ENCODE measurements at regions not wholly inside any gene's neighbourhood (a gene's known extent, or its start where the extent isn't known, plus 50 kb on each side); places are given as distances from the start of the nearest gene placed in this dataset.

DNA sequence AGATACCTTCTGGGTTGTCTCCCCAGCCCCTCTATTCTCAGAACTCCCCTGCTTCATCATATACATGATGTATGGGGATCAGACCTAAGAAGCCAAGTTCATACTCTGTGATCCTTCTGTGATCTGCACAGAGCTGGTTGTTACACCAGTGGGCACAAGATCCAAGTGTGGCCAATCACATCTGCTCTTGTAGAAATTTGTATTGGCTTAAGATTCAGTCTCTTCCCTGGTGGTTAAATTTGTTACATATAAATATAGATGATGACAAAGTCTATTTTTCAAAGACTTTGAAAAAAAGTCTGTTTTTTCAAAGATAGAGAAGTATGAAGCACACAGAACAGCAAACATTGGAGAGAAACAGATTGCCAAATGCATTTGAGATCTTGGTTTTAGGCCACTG, 135.8 kb upstream of the FGGY start:
- TF ChIP-seq L3MBTL2 (IDR thresholded peaks at IDR 0.05) = no peak
- no peak for TF ChIP-seq MECOM (CRISPR knock-in tag; IDR thresholded peaks at IDR 0.05)
- no peak for TF ChIP-seq BACH1 (tag; IDR thresholded peaks at IDR 0.05)
- no peak for TF ChIP-seq C11orf30 (IDR thresholded peaks at IDR 0.05; ENCODE audit: low read depth)
- no peak for TF ChIP-seq ZNF175 (CRISPR knock-in tag; IDR thresholded peaks at IDR 0.05; ENCODE audit: low read depth)
- TF ChIP-seq CREB1 (IDR thresholded peaks at IDR 0.05) = no peak
- no peak for TF ChIP-seq CREB1 (CRISPR knock-in tag; IDR thresholded peaks at IDR 0.05)
- no peak for TF ChIP-seq ZNF696 (CRISPR knock-in tag; conservative IDR thresholded peaks at IDR 0.05)
- peaks cover 6% of the 10 kb centered on the region for H3K9me3 ChIP-seq (replicated peaks; ENCODE audit: control insufficient read depth, insufficient read depth, low read depth, low read length)
- no peaks in the 10 kb centered on the region for H3K4me1 ChIP-seq (replicated peaks in 1 of 2; ENCODE audit: control insufficient read depth in 2 of 2, insufficient read depth in 2 of 2, low read length in 2 of 2)
- no peak overlapping the region for H2AFZ ChIP-seq (ENCODE audit: low read depth, low read length)
- in situ Hi-C loops (cut with MboI) = no loop called here
- intact Hi-C loops (cut with micrococcal nuclease) = no loop called here
- ChIA-PET POLR2A (no interaction called here), CTCF (ENCODE audit: low intra/inter-chr PET ratio) (no interaction called here)
- no peak for ATAC-seq
- H3K4me3 ChIP-seq = no peak overlapping the region
- no peaks in the 10 kb centered on the region for H3K79me2 ChIP-seq (ENCODE audit: control insufficient read depth, insufficient read depth, low read length)
- no peak for DNase-seq (ENCODE audit: extremely low read depth in 1 of 4, low spot score in 3 of 4)
- H3K9ac ChIP-seq (ENCODE audit: insufficient read depth in 1 of 2, low read depth in 2 of 2, low read length in 2 of 2) = no peak overlapping the region
- no TSS peak for BruUV-seq (replicated peaks)
- no peak overlapping the region for H3K4me2 ChIP-seq (ENCODE audit: insufficient read depth, low read length)
- H3K27ac ChIP-seq (ENCODE audit: extremely low read depth, low read depth, low read length) = no peak overlapping the region
- H3K36me3 ChIP-seq (ENCODE audit: control insufficient read depth, insufficient read depth, low read length) = no peaks in the 10 kb centered on the region
- H4K20me1 ChIP-seq (replicated peaks; ENCODE audit: control insufficient read depth, insufficient read depth, low read length) = no peaks in the 10 kb centered on the region
- H3K27me3 ChIP-seq (ENCODE audit: control insufficient read depth in 2 of 2, insufficient read depth in 2 of 2, low read length in 2 of 2) = no peaks in the 10 kb centered on the region; a peak in 1 of 5 replicates
- FAIRE-seq = no peak
- no peaks in the 10 kb centered on the region for H3K9me1 ChIP-seq (ENCODE audit: control insufficient read depth, insufficient read depth, low read length)

DNA sequence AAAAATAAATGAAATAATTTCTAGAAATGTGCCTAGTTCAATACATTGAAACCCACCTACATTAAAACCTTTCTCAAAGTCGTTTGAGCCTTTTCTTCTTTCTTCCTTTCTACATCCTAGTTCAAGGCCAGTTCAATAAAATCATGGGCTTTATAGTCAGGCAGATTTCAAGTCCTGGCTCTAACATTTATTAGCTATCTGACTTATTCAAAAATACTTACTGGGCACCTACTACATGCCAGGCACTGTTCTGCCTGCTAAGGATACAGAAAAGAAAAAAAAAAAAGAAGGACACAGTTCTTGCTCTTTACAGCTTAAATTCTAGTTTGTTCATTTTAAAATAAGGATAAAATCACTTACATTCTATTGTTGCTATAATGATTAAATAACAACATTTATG, 134.2 kb upstream of the FGGY start:
- Histone ChIP-seq H3K4me3 (no peak overlapping the region), H3K4me1 (replicated peaks in 1 of 2; ENCODE audit: control insufficient read depth in 2 of 2, insufficient read depth in 2 of 2, low read length in 2 of 2) (no peaks in the 10 kb centered on the region), H3K79me2 (ENCODE audit: control insufficient read depth, insufficient read depth, low read length) (no peaks in the 10 kb centered on the region), H3K27me3 (ENCODE audit: control insufficient read depth in 2 of 2, insufficient read depth in 2 of 2, low read length in 2 of 2) (no peaks in the 10 kb centered on the region; a peak in 1 of 5 replicates), H3K4me2 (ENCODE audit: insufficient read depth, low read length) (no peak overlapping the region), H3K27ac (ENCODE audit: extremely low read depth, low read depth, low read length) (no peak overlapping the region), H3K9ac (ENCODE audit: insufficient read depth in 1 of 2, low read depth in 2 of 2, low read length in 2 of 2) (no peak overlapping the region), H3K9me3 (replicated peaks; ENCODE audit: control insufficient read depth, insufficient read depth, low read depth, low read length) (peaks cover 6% of the 10 kb centered on the region), H3K9me1 (ENCODE audit: control insufficient read depth, insufficient read depth, low read length) (no peaks in the 10 kb centered on the region), H3K36me3 (ENCODE audit: control insufficient read depth, insufficient read depth, low read length) (no peaks in the 10 kb centered on the region), H2AFZ (ENCODE audit: low read depth, low read length) (no peak overlapping the region), H4K20me1 (replicated peaks; ENCODE audit: control insufficient read depth, insufficient read depth, low read length) (no peaks in the 10 kb centered on the region)
- ChIA-PET CTCF (ENCODE audit: low intra/inter-chr PET ratio) (no interaction called here), POLR2A (no interaction called here)
- 0% methylated on average over 1 of the region's 1 CpG for WGBS (ENCODE audit: insufficient coverage, low coverage, missing lambda C conversion rate)
- intact Hi-C loops (cut with micrococcal nuclease) = no loop called here
- in situ Hi-C loops (cut with MboI) = no loop called here
- DNase-seq (ENCODE audit: extremely low read depth in 1 of 4, low spot score in 3 of 4) (no peak), FAIRE-seq (no peak), ATAC-seq (no peak)
- no TSS peak for BruUV-seq (replicated peaks)
- TF ChIP-seq NCOA1 (IDR thresholded peaks at IDR 0.05; ENCODE audit: low read depth) (no peak), DMBX1 (CRISPR knock-in tag; IDR thresholded peaks at IDR 0.05; ENCODE audit: borderline replicate concordance) (no peak), SMAD1 (IDR thresholded peaks at IDR 0.05; ENCODE audit: low read depth, low read length, partially characterized antibody) (no peak), ZNF445 (CRISPR knock-in tag; IDR thresholded peaks at IDR 0.05; ENCODE audit: low read depth) (no peak), RNF2 (IDR thresholded peaks at IDR 0.05) (no peak), THRAP3 (IDR thresholded peaks at IDR 0.05; ENCODE audit: borderline replicate concordance) (no peak)
- TF ChIP-seq, protein P1, sequence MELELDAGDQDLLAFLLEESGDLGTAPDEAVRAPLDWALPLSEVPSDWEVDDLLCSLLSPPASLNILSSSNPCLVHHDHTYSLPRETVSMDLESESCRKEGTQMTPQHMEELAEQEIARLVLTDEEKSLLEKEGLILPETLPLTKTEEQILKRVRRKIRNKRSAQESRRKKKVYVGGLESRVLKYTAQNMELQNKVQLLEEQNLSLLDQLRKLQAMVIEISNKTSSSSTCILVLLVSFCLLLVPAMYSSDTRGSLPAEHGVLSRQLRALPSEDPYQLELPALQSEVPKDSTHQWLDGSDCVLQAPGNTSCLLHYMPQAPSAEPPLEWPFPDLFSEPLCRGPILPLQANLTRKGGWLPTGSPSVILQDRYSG (tag; conservative IDR thresholded peaks at IDR 0.05; ENCODE audit: low read depth) = no peak
- TF ChIP-seq, protein P2, sequence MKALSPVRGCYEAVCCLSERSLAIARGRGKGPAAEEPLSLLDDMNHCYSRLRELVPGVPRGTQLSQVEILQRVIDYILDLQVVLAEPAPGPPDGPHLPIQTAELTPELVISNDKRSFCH (CRISPR knock-in tag; IDR thresholded peaks at IDR 0.05) = no peak
- TF ChIP-seq, protein P2 (tag; IDR thresholded peaks at IDR 0.05) = no peak
